22Rv1 (cell line): ENCODE measurements at regions not wholly inside any gene's neighbourhood (a gene's known extent, or its start where the extent isn't known, plus 50 kb on each side); places are given as distances from the start of the nearest gene placed in this dataset.

ENCODE experiments used
- CTCF ChIP-seq: fragments of 450-650 bp; IDR thresholded peaks from 2 replicates; pipeline ENCODE4 v1.5.1; 2017; ENCODE audit warnings: mild to moderate bottlenecking
- ZFX ChIP-seq: fragments of 450-650 bp; IDR thresholded peaks from 2 replicates; pipeline ENCODE4 v1.6.1; 2017; ENCODE audit warnings: antibody characterized with exemption, borderline replicate concordance

- TF ChIP-seq CTCF (no peak), ZFX (no peak)
Observed at GRCh38 chr2:215787025-215787424, 226.3 kb downstream of the MREG start.
